ENCODE measurements at regions not wholly inside any gene's neighbourhood (a gene's known extent, or its start where the extent isn't known, plus 50 kb on each side); places are given as distances from the start of the nearest gene placed in this dataset.

DNA sequence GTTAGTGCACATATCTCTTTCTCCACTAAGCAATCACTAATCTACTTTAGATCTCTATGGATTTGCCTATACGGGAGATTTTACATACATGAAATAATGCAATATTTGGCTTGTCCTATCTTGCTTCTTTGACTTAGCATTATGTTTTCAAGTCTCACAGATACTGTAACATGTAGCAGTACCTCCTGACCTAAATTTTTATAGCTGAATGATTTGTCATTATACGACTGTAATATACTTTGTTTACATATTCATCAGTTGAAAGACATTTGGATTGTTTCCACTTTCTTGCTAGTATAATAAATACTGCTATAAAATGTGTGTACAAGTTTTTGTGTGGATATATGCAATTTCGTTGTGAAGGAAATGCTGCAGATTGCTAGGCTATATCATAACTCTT is 1520.8 kb upstream of the CDH6 start:
- H3K27ac ChIP-seq: no peak overlapping the region
- TF ChIP-seq, protein P1, sequence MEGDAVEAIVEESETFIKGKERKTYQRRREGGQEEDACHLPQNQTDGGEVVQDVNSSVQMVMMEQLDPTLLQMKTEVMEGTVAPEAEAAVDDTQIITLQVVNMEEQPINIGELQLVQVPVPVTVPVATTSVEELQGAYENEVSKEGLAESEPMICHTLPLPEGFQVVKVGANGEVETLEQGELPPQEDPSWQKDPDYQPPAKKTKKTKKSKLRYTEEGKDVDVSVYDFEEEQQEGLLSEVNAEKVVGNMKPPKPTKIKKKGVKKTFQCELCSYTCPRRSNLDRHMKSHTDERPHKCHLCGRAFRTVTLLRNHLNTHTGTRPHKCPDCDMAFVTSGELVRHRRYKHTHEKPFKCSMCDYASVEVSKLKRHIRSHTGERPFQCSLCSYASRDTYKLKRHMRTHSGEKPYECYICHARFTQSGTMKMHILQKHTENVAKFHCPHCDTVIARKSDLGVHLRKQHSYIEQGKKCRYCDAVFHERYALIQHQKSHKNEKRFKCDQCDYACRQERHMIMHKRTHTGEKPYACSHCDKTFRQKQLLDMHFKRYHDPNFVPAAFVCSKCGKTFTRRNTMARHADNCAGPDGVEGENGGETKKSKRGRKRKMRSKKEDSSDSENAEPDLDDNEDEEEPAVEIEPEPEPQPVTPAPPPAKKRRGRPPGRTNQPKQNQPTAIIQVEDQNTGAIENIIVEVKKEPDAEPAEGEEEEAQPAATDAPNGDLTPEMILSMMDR (conservative IDR thresholded peaks at IDR 0.05): no peak

DNA sequence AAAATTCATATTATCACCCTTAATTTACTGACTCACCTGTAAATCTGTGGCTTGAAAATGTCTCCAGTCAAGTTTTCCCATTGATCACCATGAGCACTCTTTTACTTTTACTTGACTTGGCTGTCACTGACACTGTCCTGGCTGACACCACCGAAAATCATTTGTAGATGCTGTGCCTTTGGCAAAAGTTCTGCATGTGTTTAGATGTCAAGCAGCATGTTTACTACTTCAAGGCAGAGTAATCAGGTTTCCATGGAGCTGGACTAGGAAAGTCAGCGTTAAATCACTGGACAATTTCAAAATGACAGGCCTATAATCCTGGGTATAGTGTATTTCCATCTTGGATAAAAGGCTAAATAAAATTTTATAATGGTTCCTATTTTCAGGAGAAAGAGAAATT is 1530.6 kb upstream of the CDH6 start:
- H3K27ac ChIP-seq: no peak overlapping the region
- TF ChIP-seq, protein P1 (conservative IDR thresholded peaks at IDR 0.05): no peak

DNA sequence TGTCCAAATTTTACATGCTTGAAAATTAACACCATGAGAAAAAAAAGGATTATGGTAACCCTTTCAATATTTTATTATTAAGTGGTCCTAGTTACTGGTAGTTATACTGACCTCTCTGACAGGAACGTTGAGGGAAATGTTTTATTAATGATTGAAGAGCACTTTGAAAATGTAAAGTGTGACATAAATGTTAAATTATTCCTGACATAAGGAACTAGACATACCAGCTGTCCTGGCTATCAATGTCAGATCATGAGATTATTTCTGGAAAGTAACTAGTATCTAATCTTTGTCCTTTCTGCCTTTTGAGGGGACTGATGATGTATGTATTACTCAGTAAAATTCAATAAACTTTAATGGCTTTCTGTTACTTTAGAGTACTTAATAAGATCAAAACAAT is 1538.5 kb upstream of the CDH6 start:
- no peak overlapping the region for H3K27ac ChIP-seq
- TF ChIP-seq, protein P1 (conservative IDR thresholded peaks at IDR 0.05): no peak

DNA sequence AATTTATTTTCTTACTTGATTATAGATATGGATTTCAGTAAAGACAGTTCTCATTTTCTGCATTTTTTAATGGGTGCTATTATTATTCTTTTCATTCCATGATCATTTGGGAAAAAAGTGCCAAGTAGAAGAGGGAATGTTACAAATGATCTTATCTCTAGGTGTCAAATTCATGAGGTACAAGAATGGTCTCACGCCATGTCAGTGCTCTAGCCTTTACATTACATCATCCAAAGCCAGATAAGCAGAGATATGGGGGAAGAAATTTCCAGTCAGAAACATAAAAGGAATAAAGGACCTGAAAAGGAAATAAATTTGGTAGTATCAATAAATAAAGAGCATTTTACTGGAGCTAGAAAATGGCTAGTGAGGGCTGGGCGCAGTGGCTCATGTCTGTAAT is 1544.2 kb upstream of the CDH6 start:
- TF ChIP-seq, protein P1 (conservative IDR thresholded peaks at IDR 0.05): no peak
- H3K27ac ChIP-seq: no peak overlapping the region

DNA sequence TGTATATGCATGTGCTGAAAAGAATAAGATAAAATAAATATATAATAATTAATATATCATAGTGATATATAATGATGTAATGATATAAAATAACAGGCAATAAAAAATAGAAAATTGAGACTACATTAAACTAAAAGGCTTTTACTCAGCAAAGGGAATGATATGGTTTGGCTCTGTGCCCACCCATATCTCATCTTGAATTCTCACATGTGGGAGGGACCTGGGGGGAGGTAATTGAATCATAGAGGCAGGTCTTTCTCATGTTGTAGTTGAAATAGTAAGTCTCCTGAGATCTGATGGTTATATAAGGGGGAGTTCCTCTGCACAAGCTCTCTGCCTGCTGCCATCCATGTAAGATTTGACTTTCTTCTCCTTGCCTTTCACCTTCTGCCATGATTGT is 1550.9 kb upstream of the CDH6 start:
- TF ChIP-seq, protein P1 (conservative IDR thresholded peaks at IDR 0.05): no peak
- no peak overlapping the region for H3K27ac ChIP-seq

DNA sequence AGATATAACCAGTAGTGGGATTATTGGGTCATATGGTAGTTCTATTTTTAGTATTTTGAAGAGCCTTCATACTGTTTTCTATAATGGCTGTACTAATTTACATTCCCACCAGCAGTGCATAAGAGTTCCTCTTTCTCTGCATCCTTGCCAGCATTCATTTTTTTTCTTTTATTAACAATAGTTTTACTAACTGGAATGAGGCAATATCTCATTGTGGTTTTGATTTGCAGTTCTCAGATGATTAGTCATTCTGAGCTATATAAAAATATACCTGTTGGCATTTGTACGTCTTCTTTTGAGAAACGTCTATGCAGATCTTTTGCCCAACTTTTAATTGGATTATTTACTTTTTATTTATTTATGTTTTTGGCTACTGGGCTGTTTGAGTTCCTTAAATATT is 1579.3 kb upstream of the CDH6 start:
- no peak overlapping the region for H3K27ac ChIP-seq
- TF ChIP-seq, protein P1 (conservative IDR thresholded peaks at IDR 0.05): no peak

DNA sequence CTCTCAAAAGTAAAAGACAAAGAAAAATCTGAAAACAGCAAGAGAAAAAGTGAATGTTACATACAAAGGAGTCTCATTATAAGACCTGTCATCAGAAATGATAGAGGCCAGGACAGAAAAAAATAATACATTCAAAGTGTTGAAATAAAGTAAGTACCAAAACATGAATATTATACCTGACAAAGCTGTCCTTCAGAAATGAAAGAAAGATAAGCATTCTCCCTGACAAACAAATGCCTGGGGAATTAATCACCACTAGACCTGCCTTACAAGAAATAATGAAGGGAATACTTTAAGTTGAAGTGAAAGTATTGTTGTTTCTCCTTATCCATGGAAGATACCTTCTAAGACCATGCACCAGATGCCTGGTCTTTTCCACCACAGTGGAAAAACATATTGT is 1605.2 kb upstream of the CDH6 start:
- H3K27ac ChIP-seq: no peak overlapping the region
- TF ChIP-seq, protein P1 (conservative IDR thresholded peaks at IDR 0.05): no peak

DNA sequence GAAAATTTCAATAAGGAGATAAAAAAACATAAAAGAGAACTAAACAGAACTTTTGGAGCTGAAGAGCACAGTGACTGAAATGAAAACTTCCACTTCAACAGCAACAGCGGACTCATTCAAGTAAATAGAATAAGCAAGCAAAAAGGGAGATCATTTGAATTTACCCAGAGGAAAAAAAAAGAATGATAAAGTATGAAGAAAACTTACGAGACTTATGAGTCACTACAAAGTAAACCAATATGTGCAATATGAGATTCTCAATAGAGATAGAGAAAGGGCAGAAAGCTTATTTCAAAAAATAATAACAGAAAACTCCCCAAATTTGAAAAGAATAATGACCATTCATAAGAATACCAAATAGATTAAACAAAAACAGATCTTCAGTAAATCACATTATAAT is 1605.7 kb upstream of the CDH6 start:
- H3K27ac ChIP-seq: no peak overlapping the region

More for the DNA sequence above, 1605.7 kb upstream of the CDH6 start:
- TF ChIP-seq, protein P1 (conservative IDR thresholded peaks at IDR 0.05): no peak

All from VCaP (cell line).